Immature natural killer cell (primary cell): ENCODE measurements at regions not wholly inside any gene's neighbourhood (a gene's known extent, or its start where the extent isn't known, plus 50 kb on each side); places are given as distances from the start of the nearest gene placed in this dataset.
"Not testable (repeated sequence)": the region's sequence is repeated elsewhere in the genome, so short reads cannot be mapped to it uniquely, and the experiment has no call there.

Source experiments
- DNase-seq, 3 donors: peaks; one replicate each; pipeline ENCODE4 v3.0.0; 2022; ENCODE audit warnings: mixed read lengths in 1 of 3
- H3K27ac Mint-ChIP-seq, 6 donors: one replicate each; pipeline ENCODE4 v1.8.0; 2020; ENCODE audit warnings: mixed read lengths in 6 of 6, mild to moderate bottlenecking in 5 of 6, inconsistent platforms in 4 of 6, moderate library complexity in 3 of 6
- H3K27me3 Mint-ChIP-seq, 3 donors: one replicate each; pipeline ENCODE4 v1.8.0; 2020 to 2021; ENCODE audit warnings: low read depth in 3 of 3, mild to moderate bottlenecking in 3 of 3, mixed read lengths in 3 of 3, moderate library complexity in 3 of 3, inconsistent platforms in 1 of 3
- H3K36me3 Mint-ChIP-seq, 3 donors: one replicate each; pipeline ENCODE4 v1.8.0; 2020; ENCODE audit warnings: mixed read lengths in 3 of 3, inconsistent platforms in 2 of 3, mild to moderate bottlenecking in 2 of 3
- H3K4me1 Mint-ChIP-seq, 2 donors: one replicate each; pipeline ENCODE4 v1.8.0; 2020; ENCODE audit warnings: inconsistent platforms in 2 of 2, mild to moderate bottlenecking in 2 of 2, mixed read lengths in 2 of 2, moderate library complexity in 1 of 2
- H3K4me3 Mint-ChIP-seq, 5 donors: one replicate each; pipeline ENCODE4 v1.8.0; 2020; ENCODE audit warnings: mild to moderate bottlenecking in 5 of 5, mixed read lengths in 5 of 5, inconsistent platforms in 3 of 5, moderate library complexity in 3 of 5
- H3K9me3 Mint-ChIP-seq, 6 donors: one replicate each; pipeline ENCODE4 v1.8.0; 2020; ENCODE audit warnings: mild to moderate bottlenecking in 6 of 6, mixed read lengths in 6 of 6, inconsistent platforms in 4 of 6, moderate library complexity in 3 of 6

GRCh38 chr20:55561259-55561658, 444.1 kb downstream of the CBLN4 start:
- no peaks in the 10 kb centered on the region for H3K36me3 Mint-ChIP-seq
- H3K27me3 Mint-ChIP-seq, result peaks cover 0 to 2% (median 0%) of the 10 kb centered on the region in 3 donors
- H3K9me3 Mint-ChIP-seq, result peaks cover 4 to 26% (median 10%) of the 10 kb centered on the region in 6 donors
- no peak overlapping the region for H3K27ac Mint-ChIP-seq
- no peak overlapping the region for H3K4me3 Mint-ChIP-seq
- no peaks in the 10 kb centered on the region for H3K4me1 Mint-ChIP-seq
- DNase-seq, result no peak

GRCh38 chr20:55557191-55557590, 448.1 kb downstream of the CBLN4 start:
- DNase-seq, result no peak
- no peak overlapping the region for H3K27ac Mint-ChIP-seq
- no peaks in the 10 kb centered on the region for H3K4me1 Mint-ChIP-seq
- H3K36me3 Mint-ChIP-seq, result no peaks in the 10 kb centered on the region
- no peaks in the 10 kb centered on the region for H3K27me3 Mint-ChIP-seq
- H3K9me3 Mint-ChIP-seq, result peaks cover 3 to 15% (median 9%) of the 10 kb centered on the region in 6 donors
- H3K4me3 Mint-ChIP-seq, result no peak overlapping the region

GRCh38 chr20:55555075-55555650, 450.2 kb downstream of the CBLN4 start:
- no peaks in the 10 kb centered on the region for H3K36me3 Mint-ChIP-seq
- H3K9me3 Mint-ChIP-seq, result peaks cover 4 to 19% (median 10%) of the 10 kb centered on the region in 6 donors
- no peak overlapping the region for H3K27ac Mint-ChIP-seq
- H3K4me3 Mint-ChIP-seq, result no peak overlapping the region
- no peaks in the 10 kb centered on the region for H3K4me1 Mint-ChIP-seq
- H3K27me3 Mint-ChIP-seq, result no peaks in the 10 kb centered on the region
- no peak for DNase-seq

GRCh38 chr20:55544638-55545037, 460.7 kb downstream of the CBLN4 start:
- DNase-seq, result no peak
- Mint-ChIP-seq H3K36me3 (no peaks in the 10 kb centered on the region), H3K9me3 (peaks cover 3 to 29% (median 13%) of the 10 kb centered on the region in 6 donors), H3K27ac (no peak overlapping the region), H3K4me1 (no peaks in the 10 kb centered on the region), H3K4me3 (no peak overlapping the region), H3K27me3 (peaks cover 1 to 3% (median 2%) of the 10 kb centered on the region in 3 donors)

- Mint-ChIP-seq H3K27ac (no peak overlapping the region), H3K27me3 (peaks cover 1 to 3% (median 2%) of the 10 kb centered on the region in 3 donors), H3K9me3 (peaks cover 2 to 25% (median 10%) of the 10 kb centered on the region in 6 donors), H3K36me3 (no peaks in the 10 kb centered on the region), H3K4me3 (no peak overlapping the region), H3K4me1 (no peaks in the 10 kb centered on the region)
- DNase-seq, result no peak
Measured at GRCh38 chr20:55540486-55540885, 464.8 kb downstream of the CBLN4 start.

GRCh38 chr20:55540013-55540412, 465.3 kb downstream of the CBLN4 start:
- Mint-ChIP-seq H3K27ac (no peak overlapping the region), H3K36me3 (no peaks in the 10 kb centered on the region), H3K4me1 (no peaks in the 10 kb centered on the region), H3K9me3 (peaks cover 2 to 24% (median 7%) of the 10 kb centered on the region in 6 donors), H3K4me3 (no peak overlapping the region), H3K27me3 (peaks cover 1 to 3% (median 2%) of the 10 kb centered on the region in 3 donors)
- no peak for DNase-seq

GRCh38 chr20:55538261-55538908, 466.9 kb downstream of the CBLN4 start:
- no peak overlapping the region for H3K27ac Mint-ChIP-seq
- peaks cover 2 to 22% (median 9%) of the 10 kb centered on the region in 6 donors for H3K9me3 Mint-ChIP-seq

GRCh38 chr20:55535366-55535765, 470.0 kb downstream of the CBLN4 start:
- H3K9me3 Mint-ChIP-seq, result peaks cover 2 to 18% (median 7%) of the 10 kb centered on the region in 6 donors
- no peak overlapping the region for H3K27ac Mint-ChIP-seq
- peaks cover 0 to 2% (median 0%) of the 10 kb centered on the region in 3 donors for H3K27me3 Mint-ChIP-seq
- no peak for DNase-seq
- no peak overlapping the region for H3K4me3 Mint-ChIP-seq
- no peaks in the 10 kb centered on the region for H3K36me3 Mint-ChIP-seq
- H3K4me1 Mint-ChIP-seq, result no peaks in the 10 kb centered on the region

More at GRCh38 chr20:55538261-55538908, 466.9 kb downstream of the CBLN4 start:
- no peak for DNase-seq
- no peak overlapping the region for H3K4me3 Mint-ChIP-seq
- H3K27me3 Mint-ChIP-seq, result peaks cover 0 to 1% (median 0%) of the 10 kb centered on the region in 3 donors
- no peaks in the 10 kb centered on the region for H3K36me3 Mint-ChIP-seq
- no peaks in the 10 kb centered on the region for H3K4me1 Mint-ChIP-seq

GRCh38 chr20:55533632-55534031, 471.7 kb downstream of the CBLN4 start:
- DNase-seq, result no peak
- no peaks in the 10 kb centered on the region for H3K36me3 Mint-ChIP-seq
- H3K27me3 Mint-ChIP-seq, result peaks cover 0 to 3% (median 2%) of the 10 kb centered on the region in 3 donors
- no peak overlapping the region for H3K4me3 Mint-ChIP-seq
- no peak overlapping the region for H3K27ac Mint-ChIP-seq
- peaks cover 5 to 23% (median 8%) of the 10 kb centered on the region in 6 donors for H3K9me3 Mint-ChIP-seq
- no peaks in the 10 kb centered on the region for H3K4me1 Mint-ChIP-seq

- Mint-ChIP-seq H3K4me3 (no peak overlapping the region), H3K36me3 (no peaks in the 10 kb centered on the region), H3K27ac (no peak overlapping the region), H3K27me3 (peaks cover 0 to 3% (median 2%) of the 10 kb centered on the region in 3 donors), H3K4me1 (no peaks in the 10 kb centered on the region), H3K9me3 (peaks cover 5 to 36% (median 11%) of the 10 kb centered on the region in 6 donors)
- DNase-seq, result no peak
Measured at GRCh38 chr20:55530763-55531162, 474.6 kb downstream of the CBLN4 start.

- no peak for DNase-seq
- Mint-ChIP-seq H3K4me3 (no peak overlapping the region), H3K27me3 (peaks cover 0 to 3% (median 2%) of the 10 kb centered on the region in 3 donors), H3K27ac (no peak overlapping the region), H3K4me1 (no peaks in the 10 kb centered on the region), H3K36me3 (no peaks in the 10 kb centered on the region), H3K9me3 (peaks cover 5 to 33% (median 11%) of the 10 kb centered on the region in 6 donors)
Measured at GRCh38 chr20:55528482-55528881, 476.8 kb downstream of the CBLN4 start.

GRCh38 chr20:55522296-55522815, 483.0 kb downstream of the CBLN4 start:
- H3K9me3 Mint-ChIP-seq, result peaks cover 2 to 50% (median 19%) of the 10 kb centered on the region in 6 donors
- H3K27me3 Mint-ChIP-seq, result no peaks in the 10 kb centered on the region
- H3K4me1 Mint-ChIP-seq, result no peaks in the 10 kb centered on the region
- H3K27ac Mint-ChIP-seq, result no peak overlapping the region
- H3K4me3 Mint-ChIP-seq, result no peak overlapping the region
- no peak for DNase-seq
- peaks cover 0 to 3% (median 0%) of the 10 kb centered on the region in 3 donors for H3K36me3 Mint-ChIP-seq

GRCh38 chr20:55517584-55517983, 487.7 kb downstream of the CBLN4 start:
- H3K36me3 Mint-ChIP-seq, H3K4me3 Mint-ChIP-seq, DNase-seq, H3K27me3 Mint-ChIP-seq, H3K4me1 Mint-ChIP-seq, H3K27ac Mint-ChIP-seq: not testable (repeated sequence)
- H3K9me3 Mint-ChIP-seq, result peaks cover 2 to 42% (median 11%) of the 10 kb centered on the region in 6 donors

GRCh38 chr20:55515832-55516231, 489.5 kb downstream of the CBLN4 start:
- no peak overlapping the region for H3K4me3 Mint-ChIP-seq
- H3K4me1 Mint-ChIP-seq, result no peaks in the 10 kb centered on the region
- H3K36me3 Mint-ChIP-seq, result no peaks in the 10 kb centered on the region
- H3K27me3 Mint-ChIP-seq, result no peaks in the 10 kb centered on the region
- no peak for DNase-seq
- H3K27ac Mint-ChIP-seq, result no peak overlapping the region
- peaks cover 2 to 40% (median 6%) of the 10 kb centered on the region in 6 donors for H3K9me3 Mint-ChIP-seq
